ENCODE measurements at regions not wholly inside any gene's neighbourhood (a gene's known extent, or its start where the extent isn't known, plus 50 kb on each side); places are given as distances from the start of the nearest gene placed in this dataset.

GRCh38 chr15:38189671-38190295, 62.9 kb upstream of the SPRED1 start:
- dilution Hi-C loops (cut with MboI; ENCODE audit: extremely low pct_ligation_motif_present, low sequenced_read_pairs) = no loop called here
- FAIRE-seq = no peak

More at GRCh38 chr15:38189671-38190295, 62.9 kb upstream of the SPRED1 start:
- no TSS peak for BruUV-seq (replicated peaks)
- CTCF ChIA-PET = interaction anchor here (1.0 kb wide), 1 partner anchor 26 kb away, joined by 3 read pairs; no protein-coding TSS in a partner anchor
- Histone ChIP-seq H3K27me3 (ENCODE audit: control insufficient read depth in 2 of 2, insufficient read depth in 2 of 2, low read length in 2 of 2) (peaks cover 24 to 68% of the 10 kb centered on the region in 2 experiments), H4K20me1 (replicated peaks; ENCODE audit: control insufficient read depth, extremely low read depth, insufficient read depth, low read length) (no peaks in the 10 kb centered on the region), H3K4me2 (ENCODE audit: insufficient read depth, low read length) (no peak overlapping the region), H3K9me3 (replicated peaks; ENCODE audit: control insufficient read depth, insufficient read depth, low read length) (no peaks in the 10 kb centered on the region), H3K9me1 (replicated peaks; ENCODE audit: control insufficient read depth, extremely low read depth, insufficient read depth, low read length) (peaks cover 3% of the 10 kb centered on the region), H3K79me2 (ENCODE audit: control insufficient read depth, insufficient read depth, low read length) (no peaks in the 10 kb centered on the region), H3K9ac (replicated peaks; ENCODE audit: extremely low read depth, insufficient read depth, low read length) (no peak overlapping the region), H3K36me3 (ENCODE audit: control insufficient read depth in 2 of 2, extremely low read depth in 1 of 2, insufficient read depth in 2 of 2, low read length in 2 of 2) (no peaks in the 10 kb centered on the region), H2AFZ (ENCODE audit: low read depth, low read length) (no peak overlapping the region), H3K4me3 (replicated peaks in 1 of 3; ENCODE audit: insufficient read depth in 1 of 3, low read depth in 1 of 3, low read length in 3 of 3) (no peak overlapping the region), H3K27ac (ENCODE audit: insufficient read depth, low read depth, low read length) (no peak overlapping the region), H3K4me1 (ENCODE audit: control insufficient read depth, extremely low read depth, insufficient read depth, low read length) (peaks cover 4% of the 10 kb centered on the region)
- POLR2A ChIA-PET = interaction anchor here (0.7 kb wide), 1 partner anchor 447 kb away, joined by 8 read pairs; no protein-coding TSS in a partner anchor
- no peak for DNase-seq (ENCODE audit: low read depth, low spot score)
- intact Hi-C loops (cut with micrococcal nuclease) = no loop called here
- TF ChIP-seq MYC (IDR thresholded peaks at IDR 0.05; ENCODE audit: low read depth, low read length) = no peak
- no peak for TF ChIP-seq FOS (IDR thresholded peaks at IDR 0.05; ENCODE audit: borderline replicate concordance, insufficient read depth, low read length)
- no peak for TF ChIP-seq POLR2AphosphoS5 (IDR thresholded peaks at IDR 0.05; ENCODE audit: insufficient read depth, low read depth, low read length)
- no peak for TF ChIP-seq JUN (IDR thresholded peaks at IDR 0.05; ENCODE audit: borderline replicate concordance, insufficient read depth, insufficient read length, low read depth)
- TF ChIP-seq EZH2 (IDR thresholded peaks at IDR 0.05; ENCODE audit: borderline replicate concordance, low read depth, low read length, severe bottlenecking) = no peak
- TF ChIP-seq GATA2 (IDR thresholded peaks at IDR 0.05; ENCODE audit: insufficient read depth, insufficient read length, low read depth, low read length) = no peak
- no peak for TF ChIP-seq MAX (IDR thresholded peaks at IDR 0.05; ENCODE audit: insufficient read depth, insufficient read length)
- no peak for TF ChIP-seq POLR2A (IDR thresholded peaks at IDR 0.05; ENCODE audit: low read depth, low read length)
- TF ChIP-seq CTCF (IDR thresholded peaks at IDR 0.05; ENCODE audit: extremely low read depth in 1 of 2, insufficient read depth in 1 of 2, low read depth in 1 of 2, low read length in 2 of 2) = no peak

Data from endothelial cell of umbilical vein (primary cell).